Activated CD4-positive, alpha-beta T cell treated with anti-CD3 and anti-CD28 coated beads for 36 hours (primary cell): ENCODE measurements at regions not wholly inside any gene's neighbourhood (a gene's known extent, or its start where the extent isn't known, plus 50 kb on each side); places are given as distances from the start of the nearest gene placed in this dataset.

Source experiments
- ATAC-seq: fragments of 200-7000 bp; cut with Tn5 transposase; one replicate; pipeline ENCODE4 v1.10.0; 2021; ENCODE audit warnings: mild to moderate bottlenecking, moderate library complexity
- CTCF ChIA-PET: fragments of 350-600 bp; sonication (Branson Sonifier 250); formaldehyde crosslinking; loops from one replicate; lab custom pipeline; 2021; ENCODE audit warnings: antibody characterized with exemption; lab: Charles Lee
- POLR2A ChIA-PET: fragments of 350-600 bp; sonication (Branson Sonifier 250); formaldehyde crosslinking; loops from one replicate; lab custom pipeline; 2021; ENCODE audit warnings: antibody characterized with exemption, inconsistent platforms; lab: Charles Lee
- DNase-seq: peaks from one replicate; pipeline ENCODE4 v3.0.0-alpha.2; 2020
- H3K27ac Mint-ChIP-seq: one replicate; pipeline ENCODE4 v1.8.0; 2021; ENCODE audit warnings: mixed read lengths
- H3K27me3 Mint-ChIP-seq: one replicate; pipeline ENCODE4 v1.8.0; 2021; ENCODE audit warnings: mixed read lengths
- H3K36me3 Mint-ChIP-seq: one replicate; pipeline ENCODE4 v1.8.0; 2021; ENCODE audit warnings: low read depth, mixed read lengths
- H3K4me1 Mint-ChIP-seq: one replicate; pipeline ENCODE4 v1.8.0; 2021; ENCODE audit warnings: mixed read lengths
- H3K4me3 Mint-ChIP-seq: one replicate; pipeline ENCODE4 v1.8.0; 2021; ENCODE audit warnings: mild to moderate bottlenecking, moderate library complexity, mixed read lengths
- H3K9me3 Mint-ChIP-seq: one replicate; pipeline ENCODE4 v1.8.0; 2021; ENCODE audit warnings: low read depth, mixed read lengths
- intact Hi-C, 2 experiments: fragments of 100-400 bp; cut with DNase I in 1 of 2; cut with micrococcal nuclease in 1 of 2; formaldehyde crosslinking; loops; one replicate each; pipeline versions ENCODE4 v1.14.2 to v1.15.1; 2022 to 2024; cut with DNase I, micrococcal nuclease

- H3K27ac Mint-ChIP-seq: no peak overlapping the region
- no peaks in the 10 kb centered on the region for H3K36me3 Mint-ChIP-seq
- ATAC-seq (no peak), DNase-seq (no peak)
- peaks cover 12% of the 10 kb centered on the region for H3K4me1 Mint-ChIP-seq
- H3K9me3 Mint-ChIP-seq: no peaks in the 10 kb centered on the region
- ChIA-PET POLR2A (no interaction called here), CTCF (no interaction called here)
- no peak overlapping the region for H3K4me3 Mint-ChIP-seq
- intact Hi-C loops: no loop called here
- no peaks in the 10 kb centered on the region for H3K27me3 Mint-ChIP-seq
These were observed 106.5 kb downstream of the CDH26 start for GRCh38 chr20:60064554-60065196.

DNA sequence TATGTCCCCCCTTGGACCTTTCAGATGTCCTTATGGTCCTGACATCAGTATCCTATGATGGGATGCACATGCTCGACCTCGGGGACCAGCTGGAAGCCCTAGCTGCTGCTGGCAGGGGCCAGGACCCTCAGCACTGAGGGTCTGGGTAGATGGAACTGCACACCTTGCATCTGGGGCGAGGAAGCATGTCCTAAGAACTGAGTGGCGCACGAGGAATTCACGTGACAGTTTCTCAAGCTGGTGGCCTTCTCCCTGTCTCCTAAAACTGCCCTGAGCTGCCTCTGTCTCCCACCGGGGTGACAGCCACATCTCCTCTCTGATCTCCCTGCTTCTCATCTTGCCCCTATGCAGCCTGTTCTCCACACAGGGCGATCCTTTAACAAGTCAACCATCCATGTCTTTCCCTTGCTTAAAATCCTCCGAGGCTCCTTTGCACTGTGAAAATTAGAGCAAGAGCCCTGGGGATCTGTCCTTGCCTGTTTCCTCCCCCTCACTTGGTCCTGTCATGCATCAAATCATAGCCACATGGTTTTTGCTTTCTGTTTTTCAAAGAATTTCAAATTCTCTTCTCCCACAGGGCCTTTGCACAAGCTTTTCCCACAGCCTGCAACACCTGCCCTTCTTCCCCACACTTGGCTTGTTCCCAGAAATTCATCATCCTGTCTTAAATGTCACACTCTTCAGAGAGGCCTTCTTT is 107.7 kb downstream of the CDH26 start:
- no peak for ATAC-seq
- Mint-ChIP-seq H3K27ac (no peak overlapping the region), H3K27me3 (no peaks in the 10 kb centered on the region), H3K9me3 (no peaks in the 10 kb centered on the region), H3K36me3 (no peaks in the 10 kb centered on the region), H3K4me3 (no peak overlapping the region), H3K4me1 (peaks cover 12% of the 10 kb centered on the region)
- intact Hi-C loops: no loop called here
- ChIA-PET CTCF (interaction anchor here (0.6 to 1.3 kb wide), 2 partner anchors 8 to 9 kb away, joined by 3 to 6 read pairs; no protein-coding TSS in a partner anchor), POLR2A (no interaction called here)
- DNase-seq: no peak

DNA sequence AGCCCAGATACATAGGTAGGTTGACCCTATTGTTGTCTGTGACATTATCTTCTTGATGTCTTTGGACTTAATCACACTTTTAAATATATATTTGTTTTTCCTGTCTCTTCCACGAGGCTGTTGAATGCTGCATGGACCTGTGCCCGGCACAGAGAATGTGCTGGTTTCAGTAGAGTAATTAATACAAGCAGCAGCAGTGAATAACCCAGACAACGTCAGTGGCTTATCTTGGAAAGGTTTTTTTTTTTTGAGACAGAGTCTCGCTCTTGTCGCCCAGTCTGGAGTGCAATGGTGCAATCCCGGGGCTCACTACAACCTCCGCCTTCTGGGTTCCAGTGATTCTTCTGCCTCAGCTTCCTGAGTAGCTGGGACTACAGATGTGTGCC is 108.2 kb downstream of the CDH26 start:
- H3K27me3 Mint-ChIP-seq: no peaks in the 10 kb centered on the region
- H3K36me3 Mint-ChIP-seq: no peaks in the 10 kb centered on the region
- H3K4me3 Mint-ChIP-seq: no peak overlapping the region
- H3K9me3 Mint-ChIP-seq: no peaks in the 10 kb centered on the region
- intact Hi-C loops: no loop called here
- ATAC-seq (no peak), DNase-seq (no peak)
- CTCF ChIA-PET: interaction anchor here (1.3 kb wide), 1 partner anchor 9 kb away, joined by 6 read pairs; no protein-coding TSS in a partner anchor
- H3K4me1 Mint-ChIP-seq: peaks cover 12% of the 10 kb centered on the region
- POLR2A ChIA-PET: no interaction called here
- H3K27ac Mint-ChIP-seq: no peak overlapping the region

GRCh38 chr20:60068509-60068908 is 110.3 kb downstream of the CDH26 start:
- ATAC-seq (no peak), DNase-seq (no peak)
- ChIA-PET POLR2A (no interaction called here), CTCF (interaction anchor here (0.9 kb wide), 1 partner anchor 11 kb away, joined by 3 read pairs; no protein-coding TSS in a partner anchor)
- intact Hi-C loops: no loop called here
- Mint-ChIP-seq H3K27ac (no peak overlapping the region), H3K9me3 (no peaks in the 10 kb centered on the region), H3K36me3 (no peaks in the 10 kb centered on the region), H3K4me1 (peaks cover 8% of the 10 kb centered on the region), H3K4me3 (no peak overlapping the region), H3K27me3 (no peaks in the 10 kb centered on the region)

DNA sequence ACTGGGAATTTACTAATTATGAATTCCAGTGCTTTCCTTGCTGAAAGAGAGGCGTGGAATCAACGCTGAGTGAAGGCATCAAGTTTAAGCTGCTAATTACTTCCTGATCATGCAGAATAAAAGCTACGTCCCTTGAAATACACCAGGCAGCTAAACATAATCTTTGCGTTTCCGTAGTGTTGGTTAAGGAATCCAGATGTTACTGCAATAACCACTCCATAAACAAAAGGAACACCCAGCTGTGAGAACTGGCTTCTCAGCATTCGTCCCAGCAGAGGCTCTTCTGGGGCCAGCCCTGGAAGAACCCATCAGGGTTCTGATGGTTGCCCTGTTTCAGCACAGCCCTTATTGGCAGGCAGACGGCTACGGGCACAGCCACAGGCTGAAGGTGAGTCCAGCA is 111.4 kb downstream of the CDH26 start:
- ATAC-seq (no peak), DNase-seq (no peak)
- H3K27me3 Mint-ChIP-seq: no peaks in the 10 kb centered on the region
- intact Hi-C loops: no loop called here
- H3K4me1 Mint-ChIP-seq: no peaks in the 10 kb centered on the region
- H3K9me3 Mint-ChIP-seq: no peaks in the 10 kb centered on the region
- ChIA-PET POLR2A (no interaction called here), CTCF (interaction anchor here (1.0 kb wide), 1 partner anchor 11 kb away, joined by 6 read pairs; no protein-coding TSS in a partner anchor)
- no peak overlapping the region for H3K27ac Mint-ChIP-seq
- H3K36me3 Mint-ChIP-seq: no peaks in the 10 kb centered on the region
- no peak overlapping the region for H3K4me3 Mint-ChIP-seq

DNA sequence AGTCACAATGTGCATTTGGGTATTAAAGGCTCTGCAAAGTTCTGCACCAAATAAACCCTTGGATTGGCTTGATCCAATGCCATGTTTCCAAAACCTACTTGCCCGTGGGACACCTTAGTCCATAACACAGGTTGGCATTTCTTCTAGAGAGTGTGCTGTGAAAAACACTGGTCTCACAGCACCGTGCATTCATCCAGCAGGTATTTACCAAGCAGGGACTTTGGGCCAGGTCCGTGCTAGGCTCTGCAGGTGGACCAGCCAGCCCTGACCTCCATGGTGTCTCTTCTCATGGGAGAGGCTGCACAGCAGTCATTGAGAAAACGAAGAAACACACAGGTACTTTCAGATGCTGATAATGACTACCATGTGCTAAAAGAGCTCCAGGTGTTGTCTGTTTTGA is 112.6 kb downstream of the CDH26 start:
- Mint-ChIP-seq H3K36me3 (no peaks in the 10 kb centered on the region), H3K9me3 (no peaks in the 10 kb centered on the region), H3K27ac (no peak overlapping the region), H3K4me3 (no peak overlapping the region), H3K27me3 (no peaks in the 10 kb centered on the region), H3K4me1 (no peaks in the 10 kb centered on the region)
- ATAC-seq (no peak), DNase-seq (no peak)
- intact Hi-C loops: no loop called here
- ChIA-PET POLR2A (no interaction called here), CTCF (no interaction called here)

DNA sequence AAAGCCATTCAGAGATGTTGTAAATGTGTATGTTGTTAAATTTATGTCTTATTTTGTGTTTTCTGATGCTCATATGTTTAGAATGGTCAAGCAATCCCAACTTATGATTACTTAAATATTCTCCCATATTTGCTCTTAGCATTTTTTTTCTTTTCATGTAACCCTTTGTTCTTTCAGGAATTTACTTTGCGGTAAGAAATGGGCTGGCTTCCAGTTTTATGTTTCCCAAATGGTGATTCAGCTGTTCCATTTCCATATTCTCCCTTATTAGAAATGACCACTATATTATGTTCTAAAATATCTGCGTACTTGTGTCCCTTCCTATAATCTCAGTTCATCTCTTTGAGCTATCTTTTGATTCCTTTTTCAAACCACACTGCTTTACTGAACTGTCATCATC is 113.7 kb downstream of the CDH26 start:
- DNase-seq: no peak
- Mint-ChIP-seq H3K27me3 (no peaks in the 10 kb centered on the region), H3K4me1 (no peaks in the 10 kb centered on the region), H3K27ac (no peak overlapping the region), H3K4me3 (no peak overlapping the region), H3K9me3 (no peaks in the 10 kb centered on the region), H3K36me3 (no peaks in the 10 kb centered on the region)
- ChIA-PET POLR2A (no interaction called here), CTCF (interaction anchor here (1.0 kb wide), 1 partner anchor 23 kb away, joined by 3 read pairs; no protein-coding TSS in a partner anchor)
- ATAC-seq: no peak
- intact Hi-C loops: no loop called here

- Mint-ChIP-seq H3K27ac (no peak overlapping the region), H3K27me3 (no peaks in the 10 kb centered on the region), H3K4me1 (no peaks in the 10 kb centered on the region), H3K4me3 (no peak overlapping the region), H3K9me3 (no peaks in the 10 kb centered on the region), H3K36me3 (no peaks in the 10 kb centered on the region)
- DNase-seq (no peak), ATAC-seq (no peak)
- intact Hi-C loops: no loop called here
- ChIA-PET POLR2A (no interaction called here), CTCF (interaction anchor here (0.7 kb wide), 1 partner anchor 119 kb away, joined by 3 read pairs; no protein-coding TSS in a partner anchor)
These were observed 114.9 kb downstream of the CDH26 start for GRCh38 chr20:60073086-60073485.

DNA sequence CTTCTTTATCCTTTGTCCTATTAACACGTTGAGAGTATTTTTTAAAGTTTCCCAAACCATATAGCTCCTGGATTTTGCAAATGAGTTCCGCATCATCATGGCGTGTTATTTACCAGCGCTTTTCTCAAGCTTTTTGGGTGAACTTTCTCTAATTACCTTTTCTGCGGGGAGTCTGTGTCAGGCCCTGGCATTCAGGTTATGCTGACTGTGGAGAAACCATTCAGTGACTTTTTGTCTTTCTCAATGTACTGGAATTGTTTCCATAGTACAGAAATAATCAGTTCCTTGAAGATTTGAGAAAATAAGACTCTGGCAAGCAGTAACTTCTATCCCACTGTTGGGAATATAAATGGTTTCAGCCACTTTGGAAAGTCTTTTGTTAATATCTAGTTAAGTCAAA is 115.3 kb downstream of the CDH26 start:
- Mint-ChIP-seq H3K27ac (no peak overlapping the region), H3K9me3 (no peaks in the 10 kb centered on the region), H3K27me3 (no peaks in the 10 kb centered on the region), H3K36me3 (no peaks in the 10 kb centered on the region), H3K4me1 (no peaks in the 10 kb centered on the region), H3K4me3 (no peak overlapping the region)
- DNase-seq (no peak), ATAC-seq (no peak)
- intact Hi-C loops: no loop called here
- ChIA-PET CTCF (no interaction called here), POLR2A (no interaction called here)

DNA sequence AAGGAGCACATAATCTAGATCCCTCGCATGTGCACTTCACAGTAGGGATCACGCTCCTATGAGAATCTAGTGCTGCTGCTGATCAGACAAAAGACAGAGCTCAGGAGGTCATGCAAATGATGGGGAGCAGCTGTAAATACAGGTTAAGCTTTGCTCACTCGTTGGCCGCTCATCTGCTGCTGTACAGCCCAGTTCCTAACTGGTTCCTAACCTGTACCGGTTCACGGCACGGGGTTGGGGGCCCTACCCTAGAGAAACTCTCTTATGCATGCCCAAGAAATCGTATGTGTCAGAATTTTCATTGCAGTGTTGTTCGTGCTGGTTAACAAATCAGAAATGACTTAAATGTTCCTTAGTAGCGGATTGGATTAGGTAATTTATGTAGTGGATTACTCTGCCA is 116.1 kb downstream of the CDH26 start:
- ChIA-PET POLR2A (no interaction called here), CTCF (no interaction called here)
- Mint-ChIP-seq H3K27ac (no peak overlapping the region), H3K9me3 (no peaks in the 10 kb centered on the region), H3K36me3 (no peaks in the 10 kb centered on the region), H3K4me3 (no peak overlapping the region), H3K4me1 (no peaks in the 10 kb centered on the region), H3K27me3 (no peaks in the 10 kb centered on the region)
- no peak for DNase-seq
- intact Hi-C loops: no loop called here
- no peak for ATAC-seq

DNA sequence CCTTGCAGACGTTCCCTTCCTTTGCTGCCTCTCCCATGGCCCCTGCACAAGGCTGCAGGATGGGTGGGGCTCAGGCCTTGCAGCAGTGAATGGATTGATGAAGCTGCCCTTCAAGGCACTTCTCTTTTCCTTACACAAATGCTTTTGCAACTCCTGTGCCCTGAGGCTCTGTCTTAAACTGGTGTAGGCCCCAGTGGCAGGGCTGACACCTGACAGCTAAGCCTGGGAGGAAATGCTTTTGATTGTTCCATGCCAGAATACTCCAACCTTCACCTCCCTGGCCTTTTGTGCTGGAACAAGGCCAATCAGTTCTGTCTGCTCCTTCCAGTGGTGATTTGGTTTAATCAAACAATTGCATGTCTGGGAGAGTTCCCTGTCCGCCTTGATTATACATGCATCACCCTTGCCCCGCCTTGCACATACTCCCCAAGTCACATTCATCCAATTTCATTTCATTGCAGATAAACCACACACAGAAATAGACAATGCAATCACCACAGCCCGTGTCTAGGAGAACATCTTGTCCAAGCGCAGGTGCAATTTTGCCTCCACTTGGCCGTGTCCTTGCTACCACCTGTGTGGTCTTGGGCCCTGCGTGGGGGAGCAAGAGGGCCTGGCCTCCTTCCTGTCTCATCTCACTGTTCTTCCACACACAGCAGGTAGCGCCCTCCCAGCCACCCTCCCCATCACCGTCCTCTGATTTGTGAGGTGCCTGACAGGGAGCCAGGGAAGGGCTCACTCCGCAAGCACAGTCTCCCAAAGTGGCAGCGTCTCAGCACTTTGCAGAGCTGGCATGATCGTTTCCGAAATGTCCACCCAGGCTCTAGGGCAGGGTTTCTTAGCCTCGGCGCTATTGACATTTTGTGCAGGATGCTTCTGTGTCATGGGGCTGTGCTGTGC is 120.4 kb downstream of the CDH26 start:
- intact Hi-C loops: no loop called here
- Mint-ChIP-seq H3K4me3 (no peak overlapping the region), H3K9me3 (no peaks in the 10 kb centered on the region)

More for the DNA sequence above, 120.4 kb downstream of the CDH26 start:
- no peak overlapping the region for H3K27ac Mint-ChIP-seq
- no peak for DNase-seq
- H3K4me1 Mint-ChIP-seq: no peaks in the 10 kb centered on the region
- no peak for ATAC-seq
- H3K36me3 Mint-ChIP-seq: no peaks in the 10 kb centered on the region
- ChIA-PET POLR2A (no interaction called here), CTCF (no interaction called here)
- H3K27me3 Mint-ChIP-seq: no peaks in the 10 kb centered on the region
